Activated CD4-positive, alpha-beta T cell treated with anti-CD3 and anti-CD28 coated beads, Interleukin-2, amount 50 U/mL, for 16 hours (primary cell): ENCODE measurements at regions not wholly inside any gene's neighbourhood (a gene's known extent, or its start where the extent isn't known, plus 50 kb on each side); places are given as distances from the start of the nearest gene placed in this dataset.
A peak's percentile ranks its signal among the peaks of the same experiment; 100 is the strongest.

Experiments
- DNase-seq: peaks from one replicate; pipeline ENCODE4 v3.0.0-alpha.2; 2020

DNA sequence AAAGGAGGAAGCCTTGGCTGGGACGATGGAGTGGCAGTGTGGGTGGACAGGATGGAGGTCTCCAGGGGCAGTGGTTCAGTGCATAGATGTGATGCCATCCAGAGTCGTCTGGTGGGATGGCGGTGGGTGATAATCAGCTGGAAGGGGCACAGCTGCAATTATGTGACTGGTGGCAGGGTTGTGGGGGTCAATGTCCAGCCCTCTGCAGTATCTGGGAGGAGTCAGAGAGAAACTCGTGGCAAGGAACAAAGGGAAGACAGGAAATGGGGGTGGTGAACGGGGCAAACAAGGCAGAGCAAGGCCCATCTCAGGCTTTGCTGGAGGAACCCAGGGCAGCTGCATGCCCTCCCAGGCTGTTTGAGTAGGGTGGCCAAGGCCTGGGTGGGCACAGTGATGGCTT, 118.3 kb upstream of the USP24 start:
- no peak for DNase-seq

- DNase-seq = no peak
These were observed 116.2 kb upstream of the USP24 start for GRCh38 chr1:55331351-55331750.

DNA sequence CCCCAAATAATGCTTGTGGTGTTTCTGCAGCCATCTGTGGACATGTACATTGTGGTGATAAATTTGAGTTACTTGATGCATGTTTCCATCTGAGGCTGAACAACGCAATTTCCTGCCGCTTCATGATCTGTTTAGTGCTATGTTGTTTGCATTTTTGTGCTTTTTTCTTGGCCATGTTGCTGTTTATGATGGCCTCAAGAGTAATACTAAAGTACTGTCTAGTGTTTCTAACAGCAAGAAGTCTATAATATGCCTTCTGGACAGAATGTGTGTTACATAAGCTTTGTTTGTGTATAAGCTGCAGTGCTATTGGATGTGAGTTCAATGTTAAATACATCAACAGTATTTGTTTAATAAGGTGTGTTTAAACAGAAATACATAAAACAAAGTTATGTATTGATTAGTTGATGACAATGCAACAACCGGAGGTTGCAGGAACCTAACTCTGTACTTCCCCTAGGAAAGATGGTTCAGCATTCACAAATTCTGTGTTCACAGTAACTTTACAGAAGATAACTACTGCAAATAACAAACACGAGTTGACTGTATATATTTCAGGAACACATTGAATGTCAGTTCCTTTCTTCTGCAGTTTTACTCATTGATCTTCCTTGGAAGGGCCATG, 114.8 kb upstream of the USP24 start:
- DNase-seq = no peak

DNA sequence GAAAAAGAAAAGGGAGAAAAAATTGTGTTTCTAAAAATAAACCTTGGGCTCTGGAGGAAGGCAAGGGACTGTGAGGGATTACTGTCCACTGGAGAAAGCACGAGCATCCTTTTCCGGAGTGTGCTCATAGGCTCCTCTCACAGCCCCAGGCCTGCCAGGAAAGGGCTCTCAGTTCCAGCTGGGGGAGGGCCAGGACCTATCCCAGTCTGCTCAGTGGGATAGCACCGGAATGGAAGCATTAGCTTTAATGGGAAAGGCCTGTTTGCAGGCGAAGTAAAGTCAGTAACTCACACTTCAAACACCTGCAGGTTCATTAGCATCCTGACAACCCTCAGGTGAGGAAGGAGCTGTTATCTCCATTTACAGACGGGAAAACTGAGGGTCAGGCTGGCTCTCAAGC, 113.9 kb upstream of the USP24 start:
- DNase-seq = no peak

DNA sequence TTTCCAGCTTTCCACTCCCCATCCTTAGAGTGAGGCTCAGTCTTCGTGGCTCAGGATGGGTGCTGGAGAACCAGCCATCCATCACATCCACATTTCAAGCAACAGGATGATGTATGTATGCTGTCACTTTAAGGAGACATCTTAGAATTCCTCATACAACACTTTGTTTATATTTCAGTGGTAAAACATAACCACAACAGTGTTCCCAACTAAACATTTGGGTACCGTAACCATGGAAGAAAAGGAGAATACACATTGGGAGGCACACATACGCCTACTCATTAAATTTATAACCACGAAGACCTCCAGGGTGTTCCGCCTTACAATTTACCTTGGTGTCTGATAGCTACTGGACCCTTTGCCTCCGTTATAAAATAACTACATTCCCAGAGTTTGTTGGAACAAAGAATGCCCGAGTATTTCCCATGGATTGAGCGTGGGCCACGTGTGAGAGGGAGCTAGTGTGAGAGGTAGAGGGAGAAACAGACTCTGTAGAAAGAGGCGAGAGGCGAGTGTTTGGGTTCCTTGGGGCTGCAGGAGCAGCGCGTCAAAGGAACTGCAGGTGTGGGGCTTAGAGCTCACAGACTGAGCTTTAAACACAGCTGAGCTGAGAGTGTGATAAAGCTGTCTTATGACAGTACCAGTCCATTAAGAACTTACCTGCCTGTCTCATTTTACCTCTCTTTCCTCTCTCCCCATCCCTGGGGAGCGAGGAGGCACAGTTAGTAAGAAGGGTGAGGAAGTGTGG, 111.5 kb upstream of the USP24 start:
- no peak for DNase-seq

GRCh38 chr1:55323760-55324159, 108.6 kb upstream of the USP24 start:
- no peak for DNase-seq

DNA sequence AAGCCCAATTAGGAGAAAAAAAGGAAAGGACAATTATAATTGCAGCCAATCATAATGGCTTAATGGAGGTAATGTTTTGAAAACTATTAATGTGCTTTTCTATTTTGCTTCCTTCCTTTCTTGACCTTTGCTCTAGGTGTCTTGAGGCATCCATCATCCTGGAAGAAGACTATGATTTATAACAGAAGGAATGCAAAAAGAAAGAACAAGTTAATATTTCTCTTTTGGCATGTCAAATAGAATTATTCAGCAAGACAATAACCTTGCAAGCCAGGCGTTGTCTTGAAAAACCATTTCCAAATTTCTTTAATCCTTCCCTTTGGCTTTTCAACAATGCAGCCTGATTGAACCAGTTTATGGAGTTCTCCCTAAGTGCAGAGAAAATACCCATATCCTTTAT, 107.7 kb upstream of the USP24 start:
- no peak for DNase-seq

DNA sequence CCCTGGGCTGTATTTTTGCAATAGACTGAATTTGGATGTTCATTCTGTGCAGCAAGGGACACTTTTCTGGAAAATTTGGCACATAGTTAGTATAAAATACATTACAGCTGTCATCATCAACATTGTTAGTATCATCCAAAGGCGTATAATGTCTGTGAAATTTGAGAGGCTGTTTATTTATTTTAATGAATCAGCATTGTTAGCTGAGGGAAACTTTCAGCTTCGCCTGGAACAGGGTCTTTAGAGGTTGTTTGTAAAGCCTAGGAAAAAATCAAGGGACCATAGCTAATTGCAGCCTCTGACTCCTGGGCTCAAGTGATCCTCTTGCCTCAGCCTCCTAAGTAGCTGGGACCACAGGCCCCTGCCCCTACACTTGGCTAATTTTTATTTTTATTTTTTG, 106.8 kb upstream of the USP24 start:
- DNase-seq = no peak

DNA sequence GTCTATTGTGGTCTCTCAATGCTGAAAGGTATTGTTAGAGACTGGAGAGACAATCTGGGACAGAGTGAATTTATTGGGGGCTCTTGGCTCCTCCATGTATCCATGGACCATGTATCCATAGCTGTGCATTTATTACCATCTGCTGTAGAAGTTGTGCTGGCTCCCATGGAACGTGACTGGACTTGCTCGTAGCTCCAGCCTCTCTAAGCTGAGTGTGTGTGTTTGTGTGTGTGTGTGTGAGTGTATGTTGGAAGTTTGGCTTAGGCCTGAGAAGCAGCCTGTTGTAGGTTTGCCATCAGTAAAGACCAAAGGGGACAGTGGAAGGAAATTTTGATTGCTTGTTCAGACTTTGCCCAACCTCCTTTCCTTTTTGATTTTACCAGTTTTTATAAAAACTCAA, 105.7 kb upstream of the USP24 start:
- DNase-seq = no peak

DNA sequence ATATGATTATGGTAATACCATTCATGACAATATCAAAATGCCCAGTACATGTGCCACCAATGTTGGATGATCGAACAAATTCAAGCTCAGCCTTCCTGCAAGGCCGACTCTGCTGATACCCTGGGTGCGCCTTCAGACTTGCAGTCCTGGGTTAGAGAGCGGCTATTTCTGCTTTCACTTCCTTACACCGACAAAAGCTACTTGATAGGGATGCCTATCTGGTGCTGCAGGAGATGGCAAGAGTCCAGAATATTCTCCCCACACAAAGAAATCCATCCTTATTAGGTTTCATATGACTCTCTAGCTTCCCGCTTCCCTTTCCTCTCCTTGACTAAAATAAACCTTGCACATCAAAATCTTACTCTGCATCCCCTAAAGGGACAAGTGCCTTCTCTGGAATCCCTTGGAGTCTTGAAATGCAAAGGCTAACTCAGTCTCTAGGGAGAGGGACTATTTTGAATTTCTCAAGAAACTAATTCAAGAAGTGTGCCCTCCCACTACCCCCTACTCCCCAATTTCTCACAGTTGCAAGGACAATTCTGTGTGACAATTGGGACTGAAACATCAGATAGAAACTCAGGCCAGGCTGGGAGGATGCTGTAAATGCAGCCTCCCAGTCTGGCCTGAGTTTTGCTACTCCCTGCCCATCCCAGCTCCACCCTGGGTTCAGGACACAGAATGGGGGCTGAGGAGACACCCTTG, 103.1 kb upstream of the USP24 start:
- no peak for DNase-seq

DNA sequence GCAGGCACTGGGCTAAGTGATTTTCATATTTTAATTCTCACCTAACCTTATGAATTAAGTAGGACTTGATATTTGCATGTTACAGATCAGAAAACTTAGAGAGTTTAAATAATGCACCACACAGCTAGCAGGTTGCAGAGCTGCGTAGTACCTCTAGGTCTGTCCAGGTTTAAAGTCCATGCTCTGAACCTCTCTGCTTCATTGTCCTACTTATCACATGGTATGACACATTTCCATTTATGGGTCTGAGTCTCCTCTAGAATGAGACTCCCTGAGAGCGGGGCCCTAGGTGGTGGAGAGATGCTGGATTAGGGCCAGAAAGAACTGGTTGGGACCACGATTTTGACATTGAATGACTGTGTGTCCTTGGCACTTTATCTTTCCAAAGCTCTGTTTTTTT, 102.5 kb upstream of the USP24 start:
- DNase-seq = no peak

GRCh38 chr1:55316947-55317662, 101.9 kb upstream of the USP24 start:
- no peak for DNase-seq

- no peak for DNase-seq
These were observed 101.3 kb upstream of the USP24 start for GRCh38 chr1:55316502-55316901.

GRCh38 chr1:55315552-55315951, 100.4 kb upstream of the USP24 start:
- no peak for DNase-seq

- no peak for DNase-seq
These were observed 99.6 kb upstream of the USP24 start for GRCh38 chr1:55314740-55315139.

DNA sequence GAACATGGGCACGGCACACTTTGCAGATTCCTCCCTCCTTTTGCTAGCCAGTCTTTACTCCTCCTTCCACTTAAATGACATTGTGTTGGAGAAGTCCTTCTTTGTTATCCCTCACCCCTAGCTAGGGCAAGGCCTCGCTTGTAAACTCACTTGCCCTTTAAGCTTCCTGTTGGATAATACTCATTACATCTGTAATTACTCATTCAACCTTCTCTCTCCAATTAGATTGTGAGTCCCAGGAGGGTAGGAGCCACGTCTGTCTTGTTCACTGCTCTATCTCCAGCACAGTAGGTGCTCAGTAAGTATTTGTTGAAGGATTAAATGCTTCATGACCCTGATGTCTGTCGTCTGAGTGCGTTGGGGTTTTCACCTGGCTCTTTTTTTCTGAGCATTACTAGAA, 98.7 kb upstream of the USP24 start:
- DNase-seq = no peak

- no peak for DNase-seq
These were observed 96.8 kb upstream of the USP24 start for GRCh38 chr1:55311979-55312378.

DNA sequence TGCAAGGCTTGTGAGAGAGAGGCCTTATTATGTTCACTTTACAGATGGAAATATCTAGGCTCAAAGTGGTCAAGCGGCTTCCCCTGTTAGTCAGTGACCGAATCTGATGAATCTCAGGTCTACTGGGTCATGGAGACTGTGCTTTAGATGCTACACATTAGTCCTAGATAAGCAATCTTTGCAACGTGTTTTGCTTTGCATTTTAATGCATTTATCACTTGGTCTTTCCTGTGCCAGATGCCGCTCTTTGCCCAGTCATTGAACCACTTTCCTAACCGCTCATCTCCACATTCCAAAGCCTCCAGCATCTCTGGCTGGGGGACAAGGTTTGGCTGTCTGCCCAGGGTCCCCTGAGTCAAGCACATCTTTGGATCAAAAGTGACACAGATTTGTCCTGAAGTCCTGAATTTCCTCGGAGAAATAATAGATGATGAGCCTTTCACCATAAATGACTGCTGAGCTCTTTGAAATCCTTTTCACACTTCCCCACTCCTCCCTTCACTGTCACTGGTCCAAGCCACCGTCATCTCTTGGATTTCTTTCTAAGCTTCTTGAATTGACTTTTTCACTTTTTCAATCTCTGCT, 96.0 kb upstream of the USP24 start:
- DNase-seq = no peak

- DNase-seq = no peak
These were observed 95.4 kb upstream of the USP24 start for GRCh38 chr1:55310505-55310971.

- DNase-seq = no peak
These were observed 94.8 kb upstream of the USP24 start for GRCh38 chr1:55309786-55310504.

- no peak for DNase-seq
These were observed 93.9 kb upstream of the USP24 start for GRCh38 chr1:55309053-55309452.

DNA sequence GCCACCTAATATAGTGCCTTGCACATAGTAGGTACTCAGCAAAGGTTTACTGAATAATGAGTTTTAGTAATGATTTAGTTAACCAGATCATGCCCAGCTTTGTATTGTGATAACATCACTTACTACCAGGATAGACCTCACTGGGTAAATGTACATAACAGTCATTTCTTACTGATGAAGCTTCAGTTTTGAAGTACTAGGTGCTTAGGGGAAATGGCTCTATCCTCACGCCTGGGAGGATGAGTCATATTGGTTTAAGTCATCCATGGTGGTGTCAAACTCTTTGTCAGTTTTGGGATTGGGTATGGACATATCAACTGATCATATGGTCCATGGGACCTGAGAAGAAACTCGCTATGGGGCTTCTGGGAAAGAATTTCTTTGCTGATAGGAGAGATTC, 90.6 kb upstream of the USP24 start:
- DNase-seq = peak; percentile 8
